ENCODE measurements at regions not wholly inside any gene's neighbourhood (a gene's known extent, or its start where the extent isn't known, plus 50 kb on each side); places are given as distances from the start of the nearest gene placed in this dataset.

- TF ChIP-seq CTCF (IDR thresholded peaks at IDR 0.05; ENCODE audit: control insufficient read depth, extremely low read depth, insufficient read depth), result no peak
Measured at GRCh38 chr7:25398418-25398817, 170.1 kb upstream of the NPVF start.

GRCh38 chr7:25399000-25399750 is 170.9 kb upstream of the NPVF start:
- TF ChIP-seq CTCF (IDR thresholded peaks at IDR 0.05; ENCODE audit: control insufficient read depth, extremely low read depth, insufficient read depth), result no peak

More at GRCh38 chr7:25398418-25398817, 170.1 kb upstream of the NPVF start:
- no peak for DNase-seq (ENCODE audit: low read depth)
- H3K4me3 ChIP-seq (ENCODE audit: low read depth, low read length), result no peak overlapping the region

GRCh38 chr7:25402532-25402931 is 174.2 kb upstream of the NPVF start:
- TF ChIP-seq CTCF (IDR thresholded peaks at IDR 0.05; ENCODE audit: control insufficient read depth, extremely low read depth, insufficient read depth), result no peak
- H3K4me3 ChIP-seq (ENCODE audit: low read depth, low read length), result no peak overlapping the region
- no peak for DNase-seq (ENCODE audit: low read depth)

More at GRCh38 chr7:25399000-25399750, 170.9 kb upstream of the NPVF start:
- no peak overlapping the region for H3K4me3 ChIP-seq (ENCODE audit: low read depth, low read length)
- DNase-seq (ENCODE audit: low read depth), result no peak

GRCh38 chr7:25405736-25406135 is 177.4 kb upstream of the NPVF start:
- DNase-seq (ENCODE audit: low read depth), result peak; percentile 59
- no peak for TF ChIP-seq CTCF (IDR thresholded peaks at IDR 0.05; ENCODE audit: control insufficient read depth, extremely low read depth, insufficient read depth)

GRCh38 chr7:25407053-25407452 is 178.8 kb upstream of the NPVF start:
- TF ChIP-seq CTCF (IDR thresholded peaks at IDR 0.05; ENCODE audit: control insufficient read depth, extremely low read depth, insufficient read depth), result no peak
- H3K4me3 ChIP-seq (ENCODE audit: low read depth, low read length), result no peak overlapping the region
- no peak for DNase-seq (ENCODE audit: low read depth)

More at GRCh38 chr7:25405736-25406135, 177.4 kb upstream of the NPVF start:
- H3K4me3 ChIP-seq (ENCODE audit: low read depth, low read length), result no peak overlapping the region

- no peak for DNase-seq (ENCODE audit: low read depth)
- H3K4me3 ChIP-seq (ENCODE audit: low read depth, low read length), result no peak overlapping the region
- no peak for TF ChIP-seq CTCF (IDR thresholded peaks at IDR 0.05; ENCODE audit: control insufficient read depth, extremely low read depth, insufficient read depth)
Measured at GRCh38 chr7:25408012-25408687, 179.9 kb upstream of the NPVF start.

Data from LNCaP clone FGC (cell line).